Esophagus muscularis mucosa (tissue), 4 donors: ENCODE measurements at regions not wholly inside any gene's neighbourhood (a gene's known extent, or its start where the extent isn't known, plus 50 kb on each side); places are given as distances from the start of the nearest gene placed in this dataset.

ENCODE experiments used
- CTCF ChIP-seq, 3 experiments: fragments of 200-600 bp in 2 of 3; fragments of 450-650 bp in 1 of 3; sonication (generic) in 2 of 3; IDR thresholded peaks; one replicate each; pipeline ENCODE4 v1.5.1; 2017 to 2019; ENCODE audit warnings: antibody characterized with exemption in 3 of 3, mild to moderate bottlenecking in 2 of 3, moderate library complexity in 1 of 3
- EP300 ChIP-seq: sonication (generic); formaldehyde crosslinking; IDR thresholded peaks from one replicate; pipeline ENCODE4 v1.6.1; 2017; ENCODE audit warnings: antibody characterized with exemption
- POLR2A ChIP-seq: fragments of 450-650 bp; IDR thresholded peaks from one replicate; pipeline ENCODE4 v1.6.1; 2017; ENCODE audit warnings: antibody characterized with exemption, moderate library complexity, mild to moderate bottlenecking, low read depth
- POLR2AphosphoS5 ChIP-seq, 2 donors: sonication (generic); formaldehyde crosslinking; IDR thresholded peaks; one replicate each; pipeline ENCODE4 v1.6.1; 2017; ENCODE audit warnings: antibody characterized with exemption in 2 of 2

- TF ChIP-seq CTCF (IDR thresholded peaks at IDR 0.05), result no peak
- no peak for TF ChIP-seq POLR2AphosphoS5 (IDR thresholded peaks at IDR 0.05)
- no peak for TF ChIP-seq POLR2A
- TF ChIP-seq EP300, result no peak
Measured at GRCh38 chr3:82044930-82045705, 283.7 kb upstream of the GBE1 start.
